Prostate gland (tissue), 2 donors: ENCODE measurements at regions not wholly inside any gene's neighbourhood (a gene's known extent, or its start where the extent isn't known, plus 50 kb on each side); places are given as distances from the start of the nearest gene placed in this dataset.

Experiments used
- CTCF ChIP-seq, 4 experiments: fragments of 200-600 bp in 2 of 4; fragments of 450-650 bp in 2 of 4; sonication (generic) in 2 of 4; IDR thresholded peaks; 1 replicate in 3 of 4; 2 replicates in 1 of 4; pipeline ENCODE4 v1.5.1; 2016 to 2019; ENCODE audit warnings: antibody characterized with exemption in 4 of 4, mild to moderate bottlenecking in 2 of 4, moderate library complexity in 2 of 4
- POLR2A ChIP-seq: fragments of 450-650 bp; IDR thresholded peaks from one replicate; pipeline ENCODE4 v1.6.1; 2016; ENCODE audit warnings: antibody characterized with exemption, mild to moderate bottlenecking

GRCh38 chr9:105021917-105022316 lies 94.0 kb upstream of the ABCA1 start:
- TF ChIP-seq CTCF (IDR thresholded peaks at IDR 0.05) (no peak), POLR2A (no peak)
